Neural cell (in vitro differentiated cells): ENCODE measurements at regions not wholly inside any gene's neighbourhood (a gene's known extent, or its start where the extent isn't known, plus 50 kb on each side); places are given as distances from the start of the nearest gene placed in this dataset.

ENCODE experiments used
- H2AFZ ChIP-seq: fragments of 200-600, 300-800 bp; sonication (generic), shearing (Covaris generic); 2 replicates; pipeline ENCODE4 v1.6.0; 2014; ENCODE audit warnings: low read depth, mild to moderate bottlenecking, antibody characterized with exemption, low read length, moderate library complexity
- H3F3A ChIP-seq: fragments of 200-600 bp; shearing (Covaris generic); 2 replicates; pipeline ENCODE4 v1.6.1; 2016; ENCODE audit warnings: mild to moderate bottlenecking, moderate library complexity, mixed read lengths, antibody characterized with exemption, low read length; ENCODE audit not compliant: insufficient read depth, poor library complexity, severe bottlenecking
- H3K27ac ChIP-seq: fragments of 200-600, 300-800 bp; sonication (generic), shearing (Covaris generic); 2 replicates; pipeline ENCODE4 v1.5.1; 2014; ENCODE audit warnings: mild to moderate bottlenecking, low read length, moderate library complexity
- H3K27me3 ChIP-seq: fragments of 300-800, 200-600 bp; sonication (generic), shearing (Covaris generic); 2 replicates; pipeline ENCODE4 v1.6.0; 2014; ENCODE audit warnings: mild to moderate bottlenecking, low read depth, low read length, moderate library complexity; ENCODE audit not compliant: insufficient read depth
- H3K36me3 ChIP-seq: fragments of 300-800, 200-600 bp; sonication (generic), shearing (Covaris generic); 2 replicates; pipeline ENCODE4 v1.5.1; 2014; ENCODE audit warnings: mild to moderate bottlenecking, antibody characterized with exemption, low read length, moderate library complexity; ENCODE audit not compliant: insufficient read depth
- H3K4me2 ChIP-seq: fragments of 300-800, 200-600 bp; sonication (generic), shearing (Covaris generic); 2 replicates; pipeline ENCODE4 v1.6.0; 2014; ENCODE audit warnings: mild to moderate bottlenecking, low read length
- H3K4me3 ChIP-seq: fragments of 300-800, 200-600 bp; sonication (generic), shearing (Covaris generic); 2 replicates; pipeline ENCODE4 v1.5.1; 2014; ENCODE audit warnings: mild to moderate bottlenecking, low read length, moderate library complexity
- H3K79me2 ChIP-seq: fragments of 200-600 bp; shearing (Covaris generic); replicated peaks from 2 replicates; pipeline ENCODE4 v1.6.0; 2014; ENCODE audit warnings: mild to moderate bottlenecking, low read length, moderate library complexity; ENCODE audit not compliant: insufficient read depth
- H3K9ac ChIP-seq: fragments of 300-800, 200-600 bp; sonication (generic), shearing (Covaris generic); 2 replicates; pipeline ENCODE4 v1.6.1; 2016; ENCODE audit warnings: mild to moderate bottlenecking, low read length, mixed read lengths
- H3K9me2 ChIP-seq: fragments of 200-600 bp; shearing (Covaris generic); 2 replicates; pipeline ENCODE4 v1.6.1; 2016; ENCODE audit warnings: mild to moderate bottlenecking, low read length, mixed read lengths; ENCODE audit not compliant: insufficient read depth
- H3K9me3 ChIP-seq: fragments of 200-600, 300-800 bp; sonication (generic), shearing (Covaris generic); 2 replicates; pipeline ENCODE4 v1.6.1; 2016; ENCODE audit warnings: mild to moderate bottlenecking, mixed run types, low read length, moderate library complexity, mixed read lengths
- H4K20me1 ChIP-seq: fragments of 200-600 bp; shearing (Covaris generic); 2 replicates; pipeline ENCODE4 v1.6.1; 2016; ENCODE audit warnings: mild to moderate bottlenecking, mixed run types; ENCODE audit not compliant: insufficient read depth
- CTCF ChIP-seq: fragments of 450-650 bp; IDR thresholded peaks from 2 replicates; pipeline ENCODE4 v1.5.1; 2014; ENCODE audit warnings: antibody characterized with exemption, mild to moderate bottlenecking, moderate library complexity; ENCODE audit not compliant: poor library complexity, severe bottlenecking
- EP300 ChIP-seq: fragments of 450-650 bp; conservative IDR thresholded peaks from 2 replicates; pipeline ENCODE4 v1.6.1; 2014; ENCODE audit warnings: antibody characterized with exemption, mild to moderate bottlenecking, moderate library complexity; ENCODE audit not compliant: poor library complexity, severe bottlenecking
- EZH2 ChIP-seq: fragments of 200-600, 300-800 bp; shearing (Covaris generic), sonication (generic); IDR thresholded peaks from 2 replicates; pipeline ENCODE4 v1.6.1; 2014; ENCODE audit warnings: antibody characterized with exemption, low read length, borderline replicate concordance, mild to moderate bottlenecking; ENCODE audit not compliant: insufficient read depth, poor library complexity, severe bottlenecking
- MXI1 ChIP-seq: fragments of 450-650 bp; conservative IDR thresholded peaks from 2 replicates; pipeline ENCODE4 v1.6.1; 2014; ENCODE audit warnings: antibody characterized with exemption, mild to moderate bottlenecking; ENCODE audit not compliant: poor library complexity, severe bottlenecking
- POLR2AphosphoS5 ChIP-seq: IDR thresholded peaks from 2 replicates; pipeline ENCODE4 v1.6.1; 2012
- RAD21 ChIP-seq: fragments of 450-650 bp; conservative IDR thresholded peaks from 2 replicates; pipeline ENCODE4 v1.6.1; 2014; ENCODE audit warnings: antibody characterized with exemption, mild to moderate bottlenecking, moderate library complexity
- SMC3 ChIP-seq: fragments of 450-650 bp; conservative IDR thresholded peaks from 2 replicates; pipeline ENCODE4 v1.6.1; 2014; ENCODE audit warnings: antibody characterized with exemption, mild to moderate bottlenecking, moderate library complexity; ENCODE audit not compliant: poor library complexity
- TAF1 ChIP-seq: IDR thresholded peaks from 2 replicates; pipeline ENCODE4 v1.6.1; 2012; ENCODE audit warnings: low read depth
- TF ChIP-seq, protein P1 (sequence below): IDR thresholded peaks from 2 replicates; pipeline ENCODE4 v1.6.1; 2012; ENCODE audit warnings: borderline replicate concordance

DNA sequence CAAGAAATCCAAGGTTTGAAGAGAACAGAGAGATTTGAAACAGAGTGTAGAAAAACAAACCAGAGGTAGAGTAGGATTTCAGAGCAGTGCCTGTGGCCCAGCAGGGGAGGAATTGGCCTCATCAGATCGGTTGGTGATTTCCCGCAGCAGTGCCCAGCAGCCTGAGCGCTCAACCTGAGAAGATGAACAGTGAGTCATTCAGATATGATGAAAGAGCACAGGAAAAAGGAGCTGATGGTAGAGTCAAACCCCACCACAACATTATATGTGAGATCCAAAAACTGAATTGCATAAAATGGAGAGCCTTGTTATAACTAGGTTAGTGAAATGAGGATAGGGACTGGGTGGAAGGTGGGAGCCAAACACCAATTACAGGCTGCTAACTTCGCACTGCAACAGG, 248.9 kb downstream of the PIK3R1 start:
- no peak overlapping the region for H2AFZ ChIP-seq
- no peak overlapping the region for H3K9ac ChIP-seq
- H4K20me1 ChIP-seq: no peaks in the 10 kb centered on the region
- H3K36me3 ChIP-seq: no peaks in the 10 kb centered on the region
- H3F3A ChIP-seq: no peaks in the 10 kb centered on the region
- no peak overlapping the region for H3K4me3 ChIP-seq
- H3K27me3 ChIP-seq: no peaks in the 10 kb centered on the region
- TF ChIP-seq EP300 (no peak), POLR2AphosphoS5 (no peak)
- no peak overlapping the region for H3K27ac ChIP-seq
- no peaks in the 10 kb centered on the region for H3K9me2 ChIP-seq
- no peaks in the 10 kb centered on the region for H3K9me3 ChIP-seq
- H3K4me2 ChIP-seq: no peak overlapping the region
- H3K79me2 ChIP-seq: no peaks in the 10 kb centered on the region

DNA sequence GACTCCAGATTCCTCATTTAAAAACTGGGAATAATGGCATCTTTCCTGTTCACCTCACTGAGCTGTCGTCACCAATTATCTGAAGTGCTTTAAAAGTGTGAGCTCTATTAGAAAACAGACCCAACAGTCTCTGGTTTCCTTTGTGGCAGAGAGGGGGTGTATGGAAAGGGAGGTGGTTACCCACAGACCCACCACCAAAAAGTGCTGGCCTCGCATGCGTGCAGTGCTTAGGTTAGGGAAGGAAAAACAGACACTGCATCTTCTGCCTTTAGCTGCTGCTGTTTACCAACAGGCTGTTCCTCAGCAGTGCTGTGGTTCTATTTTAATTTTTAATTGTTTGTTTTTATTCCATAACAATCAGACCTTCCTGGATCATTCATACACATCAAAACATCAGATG, 249.6 kb downstream of the PIK3R1 start:
- Histone ChIP-seq H2AFZ (no peak overlapping the region), H3F3A (no peaks in the 10 kb centered on the region), H3K9ac (no peak overlapping the region), H3K4me2 (no peak overlapping the region), H4K20me1 (no peaks in the 10 kb centered on the region), H3K27ac (no peak overlapping the region), H3K79me2 (no peaks in the 10 kb centered on the region), H3K9me2 (no peaks in the 10 kb centered on the region), H3K36me3 (no peaks in the 10 kb centered on the region), H3K4me3 (no peak overlapping the region), H3K27me3 (no peaks in the 10 kb centered on the region), H3K9me3 (no peaks in the 10 kb centered on the region)
- TF ChIP-seq SMC3: no peak
- no peak for TF ChIP-seq POLR2AphosphoS5
- TF ChIP-seq CTCF: no peak
- TF ChIP-seq EZH2: no peak
- no peak for TF ChIP-seq RAD21
- no peak for TF ChIP-seq EP300
- TF ChIP-seq MXI1: no peak
- TF ChIP-seq, protein P1, sequence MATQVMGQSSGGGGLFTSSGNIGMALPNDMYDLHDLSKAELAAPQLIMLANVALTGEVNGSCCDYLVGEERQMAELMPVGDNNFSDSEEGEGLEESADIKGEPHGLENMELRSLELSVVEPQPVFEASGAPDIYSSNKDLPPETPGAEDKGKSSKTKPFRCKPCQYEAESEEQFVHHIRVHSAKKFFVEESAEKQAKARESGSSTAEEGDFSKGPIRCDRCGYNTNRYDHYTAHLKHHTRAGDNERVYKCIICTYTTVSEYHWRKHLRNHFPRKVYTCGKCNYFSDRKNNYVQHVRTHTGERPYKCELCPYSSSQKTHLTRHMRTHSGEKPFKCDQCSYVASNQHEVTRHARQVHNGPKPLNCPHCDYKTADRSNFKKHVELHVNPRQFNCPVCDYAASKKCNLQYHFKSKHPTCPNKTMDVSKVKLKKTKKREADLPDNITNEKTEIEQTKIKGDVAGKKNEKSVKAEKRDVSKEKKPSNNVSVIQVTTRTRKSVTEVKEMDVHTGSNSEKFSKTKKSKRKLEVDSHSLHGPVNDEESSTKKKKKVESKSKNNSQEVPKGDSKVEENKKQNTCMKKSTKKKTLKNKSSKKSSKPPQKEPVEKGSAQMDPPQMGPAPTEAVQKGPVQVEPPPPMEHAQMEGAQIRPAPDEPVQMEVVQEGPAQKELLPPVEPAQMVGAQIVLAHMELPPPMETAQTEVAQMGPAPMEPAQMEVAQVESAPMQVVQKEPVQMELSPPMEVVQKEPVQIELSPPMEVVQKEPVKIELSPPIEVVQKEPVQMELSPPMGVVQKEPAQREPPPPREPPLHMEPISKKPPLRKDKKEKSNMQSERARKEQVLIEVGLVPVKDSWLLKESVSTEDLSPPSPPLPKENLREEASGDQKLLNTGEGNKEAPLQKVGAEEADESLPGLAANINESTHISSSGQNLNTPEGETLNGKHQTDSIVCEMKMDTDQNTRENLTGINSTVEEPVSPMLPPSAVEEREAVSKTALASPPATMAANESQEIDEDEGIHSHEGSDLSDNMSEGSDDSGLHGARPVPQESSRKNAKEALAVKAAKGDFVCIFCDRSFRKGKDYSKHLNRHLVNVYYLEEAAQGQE: no peak
- no peak for TF ChIP-seq TAF1

DNA sequence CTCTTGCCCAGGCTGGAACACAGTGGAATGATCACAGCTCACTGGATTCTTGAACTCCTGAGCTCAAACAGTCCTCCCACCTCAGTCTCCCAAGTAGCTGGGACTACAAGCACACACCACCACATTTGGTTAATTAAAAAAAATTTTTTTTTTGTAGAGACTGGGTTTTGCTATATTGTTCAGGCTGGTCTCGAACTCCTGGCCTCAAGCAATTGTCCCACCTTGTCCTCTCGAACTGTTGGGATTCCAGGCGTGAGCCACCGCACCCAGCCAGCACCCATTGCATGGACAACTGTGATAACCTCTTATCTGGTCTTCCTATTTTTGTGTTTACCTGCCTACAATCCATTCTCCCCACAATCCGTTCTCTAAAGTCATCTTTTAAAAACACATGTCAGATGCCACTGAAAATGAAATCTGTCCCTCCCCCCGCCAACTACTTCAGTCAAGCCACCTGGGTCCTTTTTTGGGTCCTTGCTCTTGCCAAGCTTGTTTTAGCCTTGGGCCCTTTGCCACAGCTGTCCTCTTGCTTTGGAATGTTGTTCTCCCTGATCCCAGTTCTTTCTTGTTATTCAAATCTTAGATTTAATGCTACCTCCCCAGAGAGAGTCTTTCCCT, 250.5 kb downstream of the PIK3R1 start:
- H4K20me1 ChIP-seq: no peaks in the 10 kb centered on the region
- no peak overlapping the region for H3K4me2 ChIP-seq
- H3K9me3 ChIP-seq: no peaks in the 10 kb centered on the region
- no peak overlapping the region for H3K9ac ChIP-seq
- no peaks in the 10 kb centered on the region for H3K79me2 ChIP-seq
- no peak for TF ChIP-seq EZH2
- no peak for TF ChIP-seq SMC3
- TF ChIP-seq TAF1: no peak
- no peak for TF ChIP-seq CTCF
- TF ChIP-seq RAD21: no peak
- no peak for TF ChIP-seq EP300
- TF ChIP-seq MXI1: no peak
- TF ChIP-seq, protein P1: no peak
- TF ChIP-seq POLR2AphosphoS5: no peak
- H2AFZ ChIP-seq: no peak overlapping the region
- H3K27ac ChIP-seq: no peak overlapping the region
- no peaks in the 10 kb centered on the region for H3K36me3 ChIP-seq
- no peaks in the 10 kb centered on the region for H3K9me2 ChIP-seq
- no peaks in the 10 kb centered on the region for H3K27me3 ChIP-seq
- H3F3A ChIP-seq: no peaks in the 10 kb centered on the region
- no peak overlapping the region for H3K4me3 ChIP-seq
